SK-N-SH treated with all-trans-retinoic acid at 6 μM for 48 hours (cell line): ENCODE measurements at regions not wholly inside any gene's neighbourhood (a gene's known extent, or its start where the extent isn't known, plus 50 kb on each side); places are given as distances from the start of the nearest gene placed in this dataset.

Source experiments
- ATAC-seq: fragments of 200-7000 bp; cut with Tn5 transposase; 3 replicates; pipeline ENCODE4 v1.9.1; 2020; ENCODE audit warnings: mild to moderate bottlenecking, moderate library complexity
- ARNTL ChIP-seq: fragments of 450-650 bp; formaldehyde crosslinking; IDR thresholded peaks from 2 replicates; pipeline ENCODE4 v1.5.0; 2020; ENCODE audit warnings: low read depth, mild to moderate bottlenecking, moderate library complexity, borderline replicate concordance
- BACH2 ChIP-seq: fragments of 250-450 bp; sonication (Bioruptor Pico); IDR thresholded peaks from 2 replicates; pipeline ENCODE4 v1.9.0; 2021; ENCODE audit warnings: mild to moderate bottlenecking, borderline replicate concordance
- CSDC2 ChIP-seq: fragments of 250-450 bp; sonication (Bioruptor Pico); IDR thresholded peaks from 2 replicates; pipeline ENCODE4 v1.5.0; 2020; ENCODE audit warnings: mild to moderate bottlenecking, moderate library complexity
- ESRRG ChIP-seq: fragments of 250-450 bp; sonication (Bioruptor Pico); IDR thresholded peaks from 2 replicates; pipeline ENCODE4 v1.6.1; 2021; ENCODE audit warnings: mild to moderate bottlenecking
- GLIS3 ChIP-seq: fragments of 250-450 bp; sonication (Bioruptor Pico); IDR thresholded peaks from 2 replicates; pipeline ENCODE4 v1.5.0; 2020; ENCODE audit warnings: mild to moderate bottlenecking, moderate library complexity
- ISL1 ChIP-seq: fragments of 250-450 bp; sonication (Bioruptor Pico); IDR thresholded peaks from 2 replicates; pipeline ENCODE4 v2.1.2; 2022; ENCODE audit warnings: mild to moderate bottlenecking, moderate library complexity
- OSR1 ChIP-seq: fragments of 250-450 bp; sonication (Bioruptor Pico); IDR thresholded peaks from 2 replicates; pipeline ENCODE4 v1.8.0; 2022; ENCODE audit warnings: moderate library complexity, mild to moderate bottlenecking, inconsistent platforms
- PPARA ChIP-seq: fragments of 250-450 bp; sonication (Bioruptor Pico); IDR thresholded peaks from 2 replicates; pipeline ENCODE4 v1.5.0; 2020; ENCODE audit warnings: mild to moderate bottlenecking, borderline replicate concordance
- RARB ChIP-seq: fragments of 250-450 bp; sonication (Bioruptor Pico); IDR thresholded peaks from 2 replicates; pipeline ENCODE4 v1.8.0; 2021; ENCODE audit warnings: mild to moderate bottlenecking, moderate library complexity
- SNAI2 ChIP-seq: fragments of 250-450 bp; sonication (Bioruptor Pico); IDR thresholded peaks from 2 replicates; pipeline ENCODE4 v1.5.0; 2020; ENCODE audit warnings: mild to moderate bottlenecking, moderate library complexity
- TCF4 ChIP-seq: fragments of 250-450 bp; sonication (Bioruptor Pico); IDR thresholded peaks from 2 replicates; pipeline ENCODE4 v1.8.0; 2021; ENCODE audit warnings: mild to moderate bottlenecking, moderate library complexity, borderline replicate concordance
- TOX ChIP-seq: fragments of 250-450 bp; sonication (Bioruptor Pico); IDR thresholded peaks from 2 replicates; pipeline ENCODE4 v1.8.0; 2021; ENCODE audit warnings: mild to moderate bottlenecking, moderate library complexity, borderline replicate concordance
- ZFP3 ChIP-seq: fragments of 250-450 bp; sonication (Bioruptor Pico); IDR thresholded peaks from 2 replicates; pipeline ENCODE4 v1.5.0; 2020; ENCODE audit warnings: mild to moderate bottlenecking, moderate library complexity
- ZNF565 ChIP-seq: fragments of 450-650 bp; formaldehyde crosslinking; conservative IDR thresholded peaks from 2 replicates; pipeline ENCODE4 v1.5.0; 2020; ENCODE audit warnings: low read depth, mild to moderate bottlenecking, moderate library complexity
- ZNF70 ChIP-seq: fragments of 450-650 bp; formaldehyde crosslinking; IDR thresholded peaks from 2 replicates; pipeline ENCODE4 v1.5.0; 2020; ENCODE audit warnings: mild to moderate bottlenecking, moderate library complexity
- ZNF8 ChIP-seq: fragments of 450-650 bp; formaldehyde crosslinking; IDR thresholded peaks from 2 replicates; pipeline ENCODE4 v1.5.0; 2020; ENCODE audit warnings: mild to moderate bottlenecking, moderate library complexity
- TF ChIP-seq, protein P1 (sequence below): fragments of 250-450 bp; sonication (Bioruptor Pico); IDR thresholded peaks from 2 replicates; pipeline ENCODE4 v1.5.1; 2020; ENCODE audit warnings: low read depth, mild to moderate bottlenecking, moderate library complexity
- TF ChIP-seq, protein P2 (sequence below): fragments of 250-450 bp; sonication (Bioruptor Pico); IDR thresholded peaks from 2 replicates; pipeline ENCODE4 v1.8.0; 2021; ENCODE audit warnings: low read depth, mild to moderate bottlenecking, moderate library complexity, borderline replicate concordance
- TF ChIP-seq, protein P3 (sequence below): fragments of 250-450 bp; sonication (Bioruptor Pico); IDR thresholded peaks from 2 replicates; pipeline ENCODE4 v1.5.1; 2021; ENCODE audit warnings: mild to moderate bottlenecking, moderate library complexity
- TF ChIP-seq, protein P4 (sequence below): fragments of 250-450 bp; sonication (Bioruptor Pico); IDR thresholded peaks from 2 replicates; pipeline ENCODE4 v1.5.0; 2020; ENCODE audit warnings: mild to moderate bottlenecking, moderate library complexity
- TF ChIP-seq, protein P5 (sequence below): fragments of 250-450 bp; sonication (Bioruptor Pico); IDR thresholded peaks from 2 replicates; pipeline ENCODE4 v1.8.0; 2020; ENCODE audit warnings: mild to moderate bottlenecking, moderate library complexity, borderline replicate concordance

DNA sequence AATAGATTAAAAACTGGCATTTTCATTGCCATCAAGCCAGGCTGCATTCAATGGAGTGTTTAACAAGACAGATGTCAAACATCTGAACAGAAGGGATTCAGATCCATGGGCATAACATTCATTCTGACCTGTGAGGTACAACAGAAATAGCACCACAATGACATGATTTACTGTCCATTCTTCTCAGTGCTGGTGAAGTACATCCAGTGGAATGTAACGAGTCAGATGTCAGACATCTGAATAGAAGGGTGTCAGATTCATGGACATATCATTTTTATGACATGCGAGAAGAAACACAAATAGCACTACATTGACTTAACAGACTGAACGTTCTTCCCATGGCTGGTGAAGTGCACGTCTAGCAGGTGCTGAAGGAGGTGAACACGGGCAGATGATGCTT, 186.4 kb downstream of the PPP4R3C start (continued):
- no peak for TF ChIP-seq TCF4
- TF ChIP-seq, all 23 proteins: peak for 0

DNA sequence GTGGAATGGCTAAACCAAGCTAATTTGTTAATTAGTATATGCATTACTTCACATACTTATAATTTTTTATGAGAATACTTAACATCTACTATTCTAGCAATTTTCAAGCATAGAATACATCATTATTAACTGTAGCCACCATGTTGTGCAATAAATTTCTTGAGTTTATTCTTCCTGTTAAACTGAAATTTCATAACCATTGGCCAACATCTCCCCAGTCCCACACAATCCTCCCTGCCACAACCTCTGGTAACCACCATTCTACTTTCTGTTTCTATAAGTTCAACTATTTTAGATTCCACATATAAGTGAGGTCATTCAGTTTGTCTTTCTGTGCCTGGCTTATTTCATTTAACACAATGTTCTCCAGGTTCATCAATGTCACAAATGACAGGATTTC, 208.5 kb downstream of the PPP4R3C start:
- no peak for ATAC-seq
- TF ChIP-seq SNAI2 (CRISPR knock-in tag) (no peak), PPARA (no peak), ZNF70 (CRISPR knock-in tag) (no peak), GLIS3 (CRISPR knock-in tag) (no peak), TCF4 (no peak), ISL1 (no peak), TOX (CRISPR knock-in tag) (no peak)
- TF ChIP-seq, protein P1, sequence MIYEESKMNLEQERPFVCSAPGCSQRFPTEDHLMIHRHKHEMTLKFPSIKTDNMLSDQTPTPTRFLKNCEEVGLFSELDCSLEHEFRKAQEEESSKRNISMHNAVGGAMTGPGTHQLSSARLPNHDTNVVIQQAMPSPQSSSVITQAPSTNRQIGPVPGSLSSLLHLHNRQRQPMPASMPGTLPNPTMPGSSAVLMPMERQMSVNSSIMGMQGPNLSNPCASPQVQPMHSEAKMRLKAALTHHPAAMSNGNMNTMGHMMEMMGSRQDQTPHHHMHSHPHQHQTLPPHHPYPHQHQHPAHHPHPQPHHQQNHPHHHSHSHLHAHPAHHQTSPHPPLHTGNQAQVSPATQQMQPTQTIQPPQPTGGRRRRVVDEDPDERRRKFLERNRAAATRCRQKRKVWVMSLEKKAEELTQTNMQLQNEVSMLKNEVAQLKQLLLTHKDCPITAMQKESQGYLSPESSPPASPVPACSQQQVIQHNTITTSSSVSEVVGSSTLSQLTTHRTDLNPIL: no peak

DNA sequence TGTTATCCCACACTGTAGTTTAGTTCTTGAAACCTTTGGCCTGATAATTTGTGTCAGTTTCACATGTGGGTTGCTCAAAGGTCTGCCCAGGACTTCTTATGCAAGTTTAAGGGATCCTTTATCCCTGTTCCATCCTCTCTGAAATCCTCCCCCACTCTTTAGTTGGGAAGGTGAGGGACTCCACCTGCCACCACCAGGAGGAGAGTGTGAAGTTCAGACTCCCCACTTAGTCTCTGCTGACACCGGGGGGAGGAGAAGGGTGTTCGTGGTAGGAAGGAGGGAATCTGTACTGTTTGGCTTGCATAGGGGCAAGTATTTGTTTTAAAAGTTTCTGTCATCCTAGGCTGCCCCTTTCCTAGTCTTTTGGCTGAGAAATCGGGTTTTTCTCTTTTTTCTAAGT, 211.8 kb downstream of the PPP4R3C start:
- TF ChIP-seq PPARA: no peak
- TF ChIP-seq ESRRG (CRISPR knock-in tag): no peak
- no peak for TF ChIP-seq ZNF8 (CRISPR knock-in tag)
- no peak for TF ChIP-seq TCF4
- TF ChIP-seq ZFP3 (CRISPR knock-in tag): no peak
- TF ChIP-seq CSDC2: no peak
- TF ChIP-seq SNAI2 (CRISPR knock-in tag): no peak
- TF ChIP-seq, protein P2, sequence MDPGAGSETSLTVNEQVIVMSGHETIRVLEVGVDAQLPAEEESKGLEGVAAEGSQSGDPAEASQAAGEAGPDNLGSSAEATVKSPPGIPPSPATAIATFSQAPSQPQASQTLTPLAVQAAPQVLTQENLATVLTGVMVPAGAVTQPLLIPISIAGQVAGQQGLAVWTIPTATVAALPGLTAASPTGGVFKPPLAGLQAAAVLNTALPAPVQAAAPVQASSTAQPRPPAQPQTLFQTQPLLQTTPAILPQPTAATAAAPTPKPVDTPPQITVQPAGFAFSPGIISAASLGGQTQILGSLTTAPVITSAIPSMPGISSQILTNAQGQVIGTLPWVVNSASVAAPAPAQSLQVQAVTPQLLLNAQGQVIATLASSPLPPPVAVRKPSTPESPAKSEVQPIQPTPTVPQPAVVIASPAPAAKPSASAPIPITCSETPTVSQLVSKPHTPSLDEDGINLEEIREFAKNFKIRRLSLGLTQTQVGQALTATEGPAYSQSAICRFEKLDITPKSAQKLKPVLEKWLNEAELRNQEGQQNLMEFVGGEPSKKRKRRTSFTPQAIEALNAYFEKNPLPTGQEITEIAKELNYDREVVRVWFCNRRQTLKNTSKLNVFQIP: no peak
- TF ChIP-seq ARNTL (CRISPR knock-in tag): no peak
- no peak for TF ChIP-seq BACH2
- no peak for ATAC-seq

DNA sequence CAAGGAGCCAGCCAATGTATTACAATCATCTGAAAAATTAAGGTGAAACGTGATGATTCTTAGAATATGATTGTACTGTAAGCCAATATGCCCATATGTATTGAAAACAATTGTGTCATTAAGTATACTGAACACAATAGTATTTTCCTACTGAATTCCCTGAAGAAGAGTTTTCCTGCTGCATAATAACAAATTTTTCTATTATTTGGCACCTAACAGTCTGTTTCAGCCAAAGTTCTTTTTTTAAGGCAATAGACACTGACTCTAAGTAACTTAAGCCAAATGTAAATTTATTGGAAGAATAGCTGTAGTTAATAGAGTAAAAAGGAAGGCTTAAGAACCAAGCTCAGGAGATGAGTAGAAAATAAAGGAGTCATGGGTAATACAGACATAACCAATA, 220.6 kb downstream of the PPP4R3C start:
- ATAC-seq: no peak
- TF ChIP-seq BACH2: no peak
- TF ChIP-seq ZNF565 (CRISPR knock-in tag): no peak
- TF ChIP-seq ZNF70 (CRISPR knock-in tag): no peak
- no peak for TF ChIP-seq OSR1 (CRISPR knock-in tag)
- TF ChIP-seq ESRRG (CRISPR knock-in tag): no peak
- TF ChIP-seq, protein P1: no peak
- TF ChIP-seq, protein P3, sequence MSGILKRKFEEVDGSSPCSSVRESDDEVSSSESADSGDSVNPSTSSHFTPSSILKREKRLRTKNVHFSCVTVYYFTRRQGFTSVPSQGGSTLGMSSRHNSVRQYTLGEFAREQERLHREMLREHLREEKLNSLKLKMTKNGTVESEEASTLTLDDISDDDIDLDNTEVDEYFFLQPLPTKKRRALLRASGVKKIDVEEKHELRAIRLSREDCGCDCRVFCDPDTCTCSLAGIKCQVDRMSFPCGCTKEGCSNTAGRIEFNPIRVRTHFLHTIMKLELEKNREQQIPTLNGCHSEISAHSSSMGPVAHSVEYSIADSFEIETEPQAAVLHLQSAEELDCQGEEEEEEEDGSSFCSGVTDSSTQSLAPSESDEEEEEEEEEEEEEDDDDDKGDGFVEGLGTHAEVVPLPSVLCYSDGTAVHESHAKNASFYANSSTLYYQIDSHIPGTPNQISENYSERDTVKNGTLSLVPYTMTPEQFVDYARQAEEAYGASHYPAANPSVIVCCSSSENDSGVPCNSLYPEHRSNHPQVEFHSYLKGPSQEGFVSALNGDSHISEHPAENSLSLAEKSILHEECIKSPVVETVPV (CRISPR knock-in tag): no peak
- TF ChIP-seq, protein P4, sequence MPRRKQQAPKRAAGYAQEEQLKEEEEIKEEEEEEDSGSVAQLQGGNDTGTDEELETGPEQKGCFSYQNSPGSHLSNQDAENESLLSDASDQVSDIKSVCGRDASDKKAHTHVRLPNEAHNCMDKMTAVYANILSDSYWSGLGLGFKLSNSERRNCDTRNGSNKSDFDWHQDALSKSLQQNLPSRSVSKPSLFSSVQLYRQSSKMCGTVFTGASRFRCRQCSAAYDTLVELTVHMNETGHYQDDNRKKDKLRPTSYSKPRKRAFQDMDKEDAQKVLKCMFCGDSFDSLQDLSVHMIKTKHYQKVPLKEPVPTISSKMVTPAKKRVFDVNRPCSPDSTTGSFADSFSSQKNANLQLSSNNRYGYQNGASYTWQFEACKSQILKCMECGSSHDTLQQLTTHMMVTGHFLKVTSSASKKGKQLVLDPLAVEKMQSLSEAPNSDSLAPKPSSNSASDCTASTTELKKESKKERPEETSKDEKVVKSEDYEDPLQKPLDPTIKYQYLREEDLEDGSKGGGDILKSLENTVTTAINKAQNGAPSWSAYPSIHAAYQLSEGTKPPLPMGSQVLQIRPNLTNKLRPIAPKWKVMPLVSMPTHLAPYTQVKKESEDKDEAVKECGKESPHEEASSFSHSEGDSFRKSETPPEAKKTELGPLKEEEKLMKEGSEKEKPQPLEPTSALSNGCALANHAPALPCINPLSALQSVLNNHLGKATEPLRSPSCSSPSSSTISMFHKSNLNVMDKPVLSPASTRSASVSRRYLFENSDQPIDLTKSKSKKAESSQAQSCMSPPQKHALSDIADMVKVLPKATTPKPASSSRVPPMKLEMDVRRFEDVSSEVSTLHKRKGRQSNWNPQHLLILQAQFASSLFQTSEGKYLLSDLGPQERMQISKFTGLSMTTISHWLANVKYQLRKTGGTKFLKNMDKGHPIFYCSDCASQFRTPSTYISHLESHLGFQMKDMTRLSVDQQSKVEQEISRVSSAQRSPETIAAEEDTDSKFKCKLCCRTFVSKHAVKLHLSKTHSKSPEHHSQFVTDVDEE: no peak
- no peak for TF ChIP-seq PPARA
- no peak for TF ChIP-seq ISL1
- TF ChIP-seq GLIS3 (CRISPR knock-in tag): no peak
- TF ChIP-seq, protein P5, sequence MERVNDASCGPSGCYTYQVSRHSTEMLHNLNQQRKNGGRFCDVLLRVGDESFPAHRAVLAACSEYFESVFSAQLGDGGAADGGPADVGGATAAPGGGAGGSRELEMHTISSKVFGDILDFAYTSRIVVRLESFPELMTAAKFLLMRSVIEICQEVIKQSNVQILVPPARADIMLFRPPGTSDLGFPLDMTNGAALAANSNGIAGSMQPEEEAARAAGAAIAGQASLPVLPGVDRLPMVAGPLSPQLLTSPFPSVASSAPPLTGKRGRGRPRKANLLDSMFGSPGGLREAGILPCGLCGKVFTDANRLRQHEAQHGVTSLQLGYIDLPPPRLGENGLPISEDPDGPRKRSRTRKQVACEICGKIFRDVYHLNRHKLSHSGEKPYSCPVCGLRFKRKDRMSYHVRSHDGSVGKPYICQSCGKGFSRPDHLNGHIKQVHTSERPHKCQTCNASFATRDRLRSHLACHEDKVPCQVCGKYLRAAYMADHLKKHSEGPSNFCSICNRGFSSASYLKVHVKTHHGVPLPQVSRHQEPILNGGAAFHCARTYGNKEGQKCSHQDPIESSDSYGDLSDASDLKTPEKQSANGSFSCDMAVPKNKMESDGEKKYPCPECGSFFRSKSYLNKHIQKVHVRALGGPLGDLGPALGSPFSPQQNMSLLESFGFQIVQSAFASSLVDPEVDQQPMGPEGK (CRISPR knock-in tag): no peak
- TF ChIP-seq, protein P2: no peak
- TF ChIP-seq RARB: no peak
- no peak for TF ChIP-seq ARNTL (CRISPR knock-in tag)
- no peak for TF ChIP-seq TCF4
- no peak for TF ChIP-seq ZFP3 (CRISPR knock-in tag)
- no peak for TF ChIP-seq ZNF8 (CRISPR knock-in tag)
- no peak for TF ChIP-seq CSDC2
- no peak for TF ChIP-seq SNAI2 (CRISPR knock-in tag)
